ENCODE measurements at regions not wholly inside any gene's neighbourhood (a gene's known extent, or its start where the extent isn't known, plus 50 kb on each side); places are given as distances from the start of the nearest gene placed in this dataset.

DNA sequence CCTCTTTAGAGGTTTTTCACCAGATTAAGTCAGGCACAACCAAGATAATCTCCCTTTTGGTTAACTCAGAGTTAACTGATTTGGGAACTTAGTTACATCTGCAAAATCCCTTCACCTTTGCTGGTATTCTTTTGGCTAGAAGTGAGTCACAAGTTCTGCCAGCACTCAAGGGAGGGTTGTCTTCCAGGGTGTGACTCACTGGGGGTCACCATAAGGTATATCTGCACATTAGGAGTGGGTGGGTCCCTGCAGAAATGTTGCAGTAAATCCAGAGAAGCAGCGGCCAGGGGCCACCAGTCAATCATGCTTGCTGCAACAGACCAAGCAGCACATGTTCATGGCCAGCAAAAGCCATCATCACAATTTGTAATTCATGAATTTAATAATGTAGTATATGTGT, 59.8 kb upstream of the MAML3 start:
- H3K9me3 ChIP-seq, result no peaks in the 10 kb centered on the region
- H3K27me3 ChIP-seq, result no peaks in the 10 kb centered on the region
- WGBS, 2 donors, result 85 to 96% methylated on average over 1 of the region's 1 CpG
- H3K36me3 ChIP-seq (ENCODE audit: low read depth, missing control alignments), result no peaks in the 10 kb centered on the region
- H3K4me3 ChIP-seq, result no peak overlapping the region
- intact Hi-C loops (cut with DNase I; ENCODE audit: low total_unique reads), result no loop called here
- DNase-seq, result no peak
- no peaks in the 10 kb centered on the region for H3K4me1 ChIP-seq
- H3K27ac ChIP-seq, result no peak overlapping the region
- TF ChIP-seq, protein P1, sequence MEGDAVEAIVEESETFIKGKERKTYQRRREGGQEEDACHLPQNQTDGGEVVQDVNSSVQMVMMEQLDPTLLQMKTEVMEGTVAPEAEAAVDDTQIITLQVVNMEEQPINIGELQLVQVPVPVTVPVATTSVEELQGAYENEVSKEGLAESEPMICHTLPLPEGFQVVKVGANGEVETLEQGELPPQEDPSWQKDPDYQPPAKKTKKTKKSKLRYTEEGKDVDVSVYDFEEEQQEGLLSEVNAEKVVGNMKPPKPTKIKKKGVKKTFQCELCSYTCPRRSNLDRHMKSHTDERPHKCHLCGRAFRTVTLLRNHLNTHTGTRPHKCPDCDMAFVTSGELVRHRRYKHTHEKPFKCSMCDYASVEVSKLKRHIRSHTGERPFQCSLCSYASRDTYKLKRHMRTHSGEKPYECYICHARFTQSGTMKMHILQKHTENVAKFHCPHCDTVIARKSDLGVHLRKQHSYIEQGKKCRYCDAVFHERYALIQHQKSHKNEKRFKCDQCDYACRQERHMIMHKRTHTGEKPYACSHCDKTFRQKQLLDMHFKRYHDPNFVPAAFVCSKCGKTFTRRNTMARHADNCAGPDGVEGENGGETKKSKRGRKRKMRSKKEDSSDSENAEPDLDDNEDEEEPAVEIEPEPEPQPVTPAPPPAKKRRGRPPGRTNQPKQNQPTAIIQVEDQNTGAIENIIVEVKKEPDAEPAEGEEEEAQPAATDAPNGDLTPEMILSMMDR (IDR thresholded peaks at IDR 0.05), result no peak
- TF ChIP-seq POLR2A (IDR thresholded peaks at IDR 0.05), result no peak

DNA sequence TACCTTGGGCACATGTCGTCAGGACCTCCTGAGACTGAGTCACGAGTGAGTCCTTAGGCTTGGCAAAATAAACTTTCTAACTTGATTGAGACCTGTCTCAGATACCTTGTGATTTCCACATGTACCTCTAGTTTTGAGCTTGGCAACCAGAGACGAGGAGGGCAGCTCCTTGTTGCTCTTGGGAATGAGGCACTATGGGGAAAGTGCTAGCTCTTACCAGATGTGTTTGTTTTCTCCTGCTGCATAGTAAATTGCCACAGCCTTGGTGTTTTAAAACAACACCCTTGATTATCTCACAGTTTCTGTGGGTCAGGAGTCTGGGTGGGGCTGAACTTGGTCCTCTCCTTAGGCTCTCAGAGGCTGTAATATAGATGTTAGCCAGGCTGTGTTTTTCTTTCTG, 59.1 kb upstream of the MAML3 start:
- TF ChIP-seq, protein P1 (IDR thresholded peaks at IDR 0.05), result no peak
- TF ChIP-seq POLR2A (IDR thresholded peaks at IDR 0.05), result no peak
- intact Hi-C loops (cut with DNase I; ENCODE audit: low total_unique reads), result no loop called here
- H3K4me3 ChIP-seq, result no peak overlapping the region
- no peaks in the 10 kb centered on the region for H3K9me3 ChIP-seq
- WGBS, 2 donors, result 75 to 82% methylated on average over 3 of the region's 3 CpGs
- H3K4me1 ChIP-seq, result no peaks in the 10 kb centered on the region
- no peaks in the 10 kb centered on the region for H3K36me3 ChIP-seq (ENCODE audit: low read depth, missing control alignments)
- no peak for DNase-seq
- H3K27me3 ChIP-seq, result no peaks in the 10 kb centered on the region
- H3K27ac ChIP-seq, result no peak overlapping the region

DNA sequence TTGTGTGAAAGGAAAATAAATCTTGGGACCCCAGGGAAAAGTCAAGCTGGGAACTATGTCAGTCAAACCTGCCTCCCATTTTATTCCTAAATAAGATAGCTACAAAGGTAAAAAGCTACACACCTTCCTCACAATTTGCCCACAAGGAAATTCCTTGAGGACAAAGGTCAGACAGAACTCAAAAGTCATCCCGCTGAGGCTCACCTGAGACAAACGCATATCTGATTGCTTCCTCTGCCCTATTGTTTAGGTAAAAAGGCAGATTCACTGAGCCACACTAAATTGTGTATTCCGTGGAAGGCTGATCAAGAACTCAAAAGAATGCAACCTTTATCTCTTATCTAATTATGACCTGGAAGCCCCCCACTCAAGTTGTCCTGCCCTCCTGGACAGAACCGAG, 58.7 kb upstream of the MAML3 start:
- Histone ChIP-seq H3K4me1 (no peaks in the 10 kb centered on the region), H3K27ac (no peak overlapping the region), H3K9me3 (no peaks in the 10 kb centered on the region), H3K27me3 (no peaks in the 10 kb centered on the region), H3K36me3 (ENCODE audit: low read depth, missing control alignments) (no peaks in the 10 kb centered on the region), H3K4me3 (no peak overlapping the region)
- intact Hi-C loops (cut with DNase I; ENCODE audit: low total_unique reads), result no loop called here
- TF ChIP-seq POLR2A (IDR thresholded peaks at IDR 0.05), result no peak
- TF ChIP-seq, protein P1 (IDR thresholded peaks at IDR 0.05), result no peak
- DNase-seq, result no peak
- WGBS, 2 donors, result 83 to 84% methylated on average over 4 of the region's 4 CpGs

DNA sequence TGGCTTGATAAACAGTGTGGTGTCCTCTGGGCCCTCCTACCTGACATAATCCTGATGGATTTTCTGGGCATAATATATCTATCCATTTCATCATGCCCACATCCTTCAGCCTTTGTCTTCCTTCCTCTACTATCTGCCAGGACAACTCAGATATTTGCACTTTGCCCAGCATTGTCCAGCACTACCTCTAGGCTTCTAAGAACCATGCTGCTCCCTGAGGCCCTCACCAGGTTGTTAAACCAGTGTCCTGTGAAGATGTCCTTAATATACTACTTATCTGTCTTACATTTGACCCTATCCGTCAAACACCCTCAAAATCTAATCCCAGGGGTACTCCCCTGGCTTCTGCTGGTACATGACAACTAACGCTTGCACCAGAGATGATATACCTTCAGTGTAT, 58.2 kb upstream of the MAML3 start:
- H3K4me1 ChIP-seq, result no peaks in the 10 kb centered on the region
- WGBS, 2 donors, result 93% methylated on average over 2 of the region's 2 CpGs
- intact Hi-C loops (cut with DNase I; ENCODE audit: low total_unique reads), result no loop called here
- no peak for DNase-seq
- H3K36me3 ChIP-seq (ENCODE audit: low read depth, missing control alignments), result no peaks in the 10 kb centered on the region
- H3K9me3 ChIP-seq, result no peaks in the 10 kb centered on the region
- no peak overlapping the region for H3K4me3 ChIP-seq
- no peaks in the 10 kb centered on the region for H3K27me3 ChIP-seq
- no peak for TF ChIP-seq POLR2A (IDR thresholded peaks at IDR 0.05)
- TF ChIP-seq, protein P1 (IDR thresholded peaks at IDR 0.05), result no peak
- no peak overlapping the region for H3K27ac ChIP-seq

DNA sequence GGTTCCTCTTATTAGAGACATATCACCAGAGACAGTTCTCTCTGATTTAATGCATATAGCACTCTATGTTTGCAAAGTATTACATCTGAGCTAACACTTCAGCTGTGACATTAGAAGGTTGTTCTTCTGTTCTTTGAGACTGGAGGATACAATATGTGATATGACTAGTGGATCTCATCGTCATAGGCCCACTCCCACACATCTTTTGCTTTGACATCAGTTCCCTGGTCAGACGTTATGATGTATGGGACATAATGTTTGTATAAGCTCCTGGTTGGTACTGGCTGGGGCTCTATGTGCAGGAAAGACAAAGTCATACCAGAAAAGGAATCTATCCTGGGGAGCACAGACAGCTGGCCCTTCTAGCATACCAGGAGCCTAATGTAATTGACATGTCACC, 57.7 kb upstream of the MAML3 start:
- no peaks in the 10 kb centered on the region for H3K4me1 ChIP-seq
- WGBS, 2 donors, result 65 to 95% methylated on average over 2 of the region's 2 CpGs
- intact Hi-C loops (cut with DNase I; ENCODE audit: low total_unique reads), result no loop called here

More for the DNA sequence above, 57.7 kb upstream of the MAML3 start:
- Histone ChIP-seq H3K27me3 (no peaks in the 10 kb centered on the region), H3K27ac (no peak overlapping the region), H3K36me3 (ENCODE audit: low read depth, missing control alignments) (no peaks in the 10 kb centered on the region), H3K9me3 (no peaks in the 10 kb centered on the region), H3K4me3 (no peak overlapping the region)
- no peak for DNase-seq
- TF ChIP-seq, protein P1 (IDR thresholded peaks at IDR 0.05), result no peak
- no peak for TF ChIP-seq POLR2A (IDR thresholded peaks at IDR 0.05)

Measured in testis (tissue), 2 donors.